DMS114 treated with DMSO at 0.1 percent for 48 hours (cell line): ENCODE measurements at regions not wholly inside any gene's neighbourhood (a gene's known extent, or its start where the extent isn't known, plus 50 kb on each side); places are given as distances from the start of the nearest gene placed in this dataset.

Experiments used
- DNase-seq: peaks from one replicate; lab custom pipeline; 2025; ENCODE audit not compliant: unreplicated experiment; lab: John Stamatoyannopoulos, UW

DNA sequence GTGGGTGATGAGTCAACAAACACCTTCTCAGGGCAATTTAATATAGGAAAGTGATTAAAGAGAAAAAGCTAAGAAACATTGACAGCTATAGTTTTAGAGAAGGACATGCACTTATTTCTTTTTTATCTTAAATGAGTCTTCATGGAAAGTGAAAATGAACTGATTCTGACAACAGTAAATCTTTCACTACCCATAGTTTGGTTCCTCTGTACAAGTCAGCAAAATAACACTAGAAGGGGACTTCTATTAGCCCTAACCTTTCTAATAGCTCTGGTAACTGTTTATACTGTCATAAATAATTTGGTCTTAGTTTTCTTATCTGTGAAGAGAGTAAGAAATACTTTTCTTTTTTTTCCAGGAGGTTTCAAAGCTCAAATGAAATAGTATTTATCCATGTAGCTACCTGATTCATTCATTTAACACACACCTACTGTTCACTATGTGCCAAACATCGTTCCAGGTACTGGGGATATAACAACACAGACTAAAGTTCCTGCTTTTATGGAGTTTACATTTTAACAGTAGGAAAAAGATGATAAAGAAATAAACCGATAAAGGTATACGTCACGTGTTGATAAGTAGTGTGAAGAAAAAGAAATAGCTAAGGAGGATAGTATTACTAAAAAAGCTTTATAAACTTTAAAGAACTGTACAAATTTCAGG, 148.2 kb downstream of the PCSK1 start:
- DNase-seq = no peak

DNA sequence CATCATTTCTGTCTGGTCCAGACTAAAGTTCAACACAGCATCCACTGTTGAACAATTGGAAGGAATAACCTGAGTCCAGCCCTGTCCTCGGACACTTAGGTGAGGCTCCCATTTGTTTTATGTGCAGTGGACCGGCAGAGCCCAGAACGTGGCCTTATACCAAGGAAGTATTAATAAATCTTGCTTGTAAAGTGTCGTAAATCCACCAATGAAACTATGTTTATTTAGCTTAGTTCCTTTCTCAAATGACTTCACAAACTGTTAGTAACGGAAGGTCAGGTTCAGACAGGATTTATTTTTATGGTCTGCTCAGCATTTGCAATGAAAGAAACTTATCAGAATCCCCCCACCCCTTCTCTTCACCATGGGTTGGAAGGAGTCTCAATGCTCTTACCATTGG, 149.5 kb downstream of the PCSK1 start:
- DNase-seq = no peak

DNA sequence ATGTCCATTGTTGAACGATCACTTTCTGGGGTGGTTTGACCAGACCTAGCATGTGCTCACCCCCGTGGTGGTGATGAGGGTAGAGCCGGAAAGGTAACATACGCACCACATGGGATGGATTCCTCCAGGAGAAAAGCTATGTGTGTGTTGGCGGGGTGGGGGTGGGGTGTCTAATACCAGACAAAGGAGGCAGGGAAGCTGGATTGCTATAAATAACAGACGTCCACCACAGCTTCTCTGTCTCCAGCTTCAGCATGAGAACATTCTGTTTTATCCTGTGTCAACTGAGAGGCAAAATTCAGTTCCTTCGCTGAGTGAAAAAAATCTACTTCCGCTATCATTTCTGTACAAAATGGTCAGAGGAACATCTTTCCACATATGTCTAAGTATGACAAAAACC, 151.0 kb downstream of the PCSK1 start:
- DNase-seq = no peak

DNA sequence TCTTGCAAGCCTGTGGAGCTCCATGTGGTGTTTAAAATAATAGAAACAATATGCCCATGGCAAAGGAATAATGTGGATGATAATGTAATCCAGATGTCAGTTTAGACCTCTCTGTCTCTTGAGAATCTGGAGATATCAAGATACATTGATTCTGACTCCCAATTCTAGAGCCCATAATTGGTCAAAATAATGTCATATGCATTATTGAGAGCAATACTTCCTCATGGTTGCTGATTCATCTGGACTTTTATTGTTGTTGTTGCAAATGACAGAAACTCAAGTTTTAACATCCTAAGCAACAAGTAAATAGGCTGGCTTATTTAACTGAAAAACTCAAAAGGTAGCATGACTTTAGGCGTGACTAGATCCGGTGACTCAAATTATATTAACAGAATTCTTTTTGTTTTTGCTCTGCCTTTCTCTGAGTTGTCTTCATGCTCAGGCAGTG, 152.1 kb downstream of the PCSK1 start:
- no peak for DNase-seq

DNA sequence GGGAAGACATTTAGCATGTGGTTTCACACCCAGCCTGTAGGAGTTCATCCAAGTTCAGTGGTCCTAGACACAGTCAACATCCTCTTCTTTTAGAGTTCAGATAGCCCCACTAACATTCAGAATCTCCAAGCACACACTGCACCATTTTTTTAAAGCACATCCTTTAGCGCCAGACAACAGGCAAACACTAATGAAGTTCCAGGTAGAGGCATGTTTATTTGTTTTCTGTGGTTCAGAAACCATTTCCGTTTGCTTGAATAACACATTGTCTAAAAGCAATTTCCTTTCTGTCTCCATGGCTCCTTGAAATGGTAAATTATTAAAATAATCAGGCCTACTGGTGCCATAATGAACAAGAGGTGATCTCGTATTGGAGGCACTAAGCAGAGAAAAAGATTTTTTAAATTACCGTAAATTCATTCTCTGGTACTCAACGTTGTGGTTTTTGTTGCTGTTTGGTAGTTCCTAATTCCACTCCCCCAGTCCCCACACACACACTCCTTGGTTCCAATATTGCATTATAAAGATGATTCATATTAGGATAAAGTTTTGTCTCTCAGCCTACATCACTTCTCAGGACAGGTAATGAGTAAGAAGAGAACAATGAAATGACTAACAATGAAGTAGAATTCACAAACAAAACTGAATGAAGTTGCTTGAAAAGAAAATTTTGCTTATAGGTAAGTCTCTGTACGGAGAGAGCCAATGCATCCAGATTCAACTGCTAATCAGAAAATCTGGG, 153.1 kb downstream of the PCSK1 start:
- no peak for DNase-seq

DNA sequence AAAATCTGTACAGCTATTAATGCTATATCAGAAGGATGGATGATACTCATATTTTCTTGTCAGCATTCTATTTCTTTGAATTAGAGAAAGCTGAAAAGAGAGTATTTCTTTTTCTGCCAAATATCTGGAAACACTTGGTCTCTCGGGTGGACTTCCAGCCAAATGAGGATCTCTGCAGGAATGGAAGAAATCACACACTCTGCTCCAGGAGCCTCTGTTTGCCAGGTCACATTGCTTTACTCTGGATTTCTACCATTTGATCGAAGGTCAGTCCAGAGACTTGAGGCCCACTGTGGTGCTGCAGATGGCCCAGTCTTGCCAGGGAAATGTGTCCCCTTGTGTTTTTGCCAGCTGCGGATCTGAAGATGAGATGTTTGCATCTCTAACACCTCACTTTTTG, 154.1 kb downstream of the PCSK1 start:
- no peak for DNase-seq

DNA sequence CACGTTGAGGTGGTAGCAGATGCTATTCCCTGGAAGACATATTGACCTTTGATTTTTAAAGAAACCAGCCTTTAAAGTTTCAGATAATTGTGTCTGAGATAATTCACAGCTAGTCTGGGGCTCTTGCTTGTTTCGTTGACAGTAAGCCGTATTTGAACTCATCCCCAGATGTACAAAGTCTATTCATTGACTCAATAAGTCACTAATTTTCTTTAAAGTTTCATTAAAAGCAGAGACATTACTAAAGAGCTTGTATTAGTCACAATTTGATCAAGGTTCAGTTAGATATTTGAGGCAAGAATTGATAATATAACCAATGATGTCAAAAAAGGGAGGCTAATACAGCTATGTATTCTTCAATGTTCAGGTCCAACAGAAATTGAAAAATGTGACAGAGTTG, 158.0 kb downstream of the PCSK1 start:
- no peak for DNase-seq

DNA sequence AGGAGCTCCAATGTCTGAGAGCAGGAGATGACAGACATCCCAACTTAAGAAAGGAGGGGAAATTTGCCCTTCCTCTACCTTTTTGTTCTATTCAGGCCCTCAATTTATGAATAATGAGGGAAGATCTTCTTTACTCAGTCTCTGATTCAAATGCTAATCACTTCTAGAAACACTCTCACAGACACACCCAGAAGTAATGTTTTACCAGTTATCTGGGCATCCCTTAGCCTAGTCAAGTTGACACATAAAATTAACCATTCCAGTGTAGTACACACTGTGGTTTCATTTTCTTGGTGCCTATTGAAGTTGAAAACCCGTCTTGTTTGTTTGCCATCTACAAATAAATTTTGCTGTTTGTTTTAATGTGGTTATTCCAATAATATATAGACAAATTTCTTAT, 167.6 kb downstream of the PCSK1 start:
- DNase-seq = no peak

DNA sequence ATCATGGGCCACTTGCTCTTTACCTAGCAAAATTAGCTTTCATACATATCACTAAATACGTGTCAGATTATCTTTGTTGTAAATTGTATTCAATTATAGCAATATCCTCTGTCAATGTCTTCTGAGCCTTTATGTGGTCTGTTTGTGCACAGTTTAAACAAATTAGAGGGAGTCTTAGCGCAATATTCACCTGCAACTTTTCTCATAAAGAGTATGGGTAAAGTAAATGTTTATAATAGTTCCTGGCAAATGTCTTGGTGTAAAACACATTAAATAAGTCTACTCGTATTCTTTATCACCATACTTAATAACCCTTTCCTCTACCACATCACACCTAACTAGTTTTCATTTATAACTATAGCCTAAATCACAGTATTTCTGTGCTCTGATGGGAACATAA, 169.0 kb downstream of the PCSK1 start:
- DNase-seq = no peak

DNA sequence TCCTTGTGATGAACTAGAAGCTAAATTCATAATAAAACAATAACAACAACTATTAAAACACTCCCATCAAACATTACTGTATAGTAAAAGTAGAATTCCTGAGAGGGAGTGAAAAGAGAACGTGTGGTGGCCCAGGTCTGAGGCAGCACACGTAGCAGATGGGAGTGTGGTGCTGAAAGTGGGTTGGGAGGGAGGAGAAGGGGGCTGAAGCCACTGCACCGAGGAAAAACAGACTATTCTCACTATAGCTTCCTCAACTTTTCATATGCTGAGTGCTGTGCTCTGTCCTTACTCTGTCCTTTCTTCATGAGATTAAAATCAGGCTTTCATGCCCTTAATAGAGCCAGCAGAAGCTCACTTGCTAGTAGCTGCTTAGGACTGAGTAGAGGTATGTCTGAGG, 170.9 kb downstream of the PCSK1 start:
- no peak for DNase-seq

DNA sequence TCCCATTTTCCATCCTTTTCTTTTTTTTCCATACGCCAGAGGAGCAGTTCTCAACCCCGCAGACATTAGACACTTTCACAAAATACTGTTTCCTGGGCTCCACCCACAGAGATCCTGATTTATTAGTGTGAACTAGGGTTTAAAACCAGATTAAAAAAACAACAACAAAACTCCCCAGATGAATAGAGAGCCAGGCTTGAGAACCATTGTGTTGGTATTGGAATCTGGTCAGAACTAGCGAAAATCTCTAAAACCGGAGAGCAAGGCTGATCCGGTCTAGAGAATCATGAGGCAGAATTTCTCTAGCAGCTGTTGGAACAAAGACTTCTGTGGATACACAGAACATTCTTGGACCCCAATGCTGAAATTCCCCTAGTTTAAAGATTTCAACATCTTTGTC, 173.0 kb downstream of the PCSK1 start:
- DNase-seq = no peak

DNA sequence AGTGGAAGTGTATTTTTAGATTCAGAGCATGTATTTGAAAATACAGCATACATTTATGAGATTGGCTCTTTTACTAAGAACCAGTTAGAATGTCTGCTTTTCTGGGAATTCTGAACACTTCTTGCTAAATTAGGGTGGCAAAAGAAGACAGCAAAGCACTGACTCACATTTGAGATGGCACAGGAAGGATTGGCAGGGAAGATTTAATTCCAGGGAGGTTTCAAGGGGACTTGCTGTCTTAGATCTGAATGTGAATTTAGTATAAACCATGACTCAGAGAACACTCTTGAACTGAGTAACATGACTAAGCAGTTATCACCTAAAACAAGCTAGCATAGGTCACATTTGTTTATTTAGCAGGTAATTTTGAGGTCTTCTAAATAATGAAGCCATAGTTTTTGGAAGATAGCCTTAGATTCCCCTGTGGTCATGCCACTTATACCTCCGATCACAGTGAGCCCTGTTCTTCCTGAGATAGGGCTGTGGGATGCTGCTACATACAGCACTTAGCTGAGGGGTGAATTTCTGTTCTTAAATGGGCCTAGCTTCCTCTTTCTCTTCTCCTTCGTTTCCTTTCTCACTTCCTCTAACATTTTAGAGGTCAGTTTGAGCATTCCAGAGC, 173.8 kb downstream of the PCSK1 start:
- no peak for DNase-seq

DNA sequence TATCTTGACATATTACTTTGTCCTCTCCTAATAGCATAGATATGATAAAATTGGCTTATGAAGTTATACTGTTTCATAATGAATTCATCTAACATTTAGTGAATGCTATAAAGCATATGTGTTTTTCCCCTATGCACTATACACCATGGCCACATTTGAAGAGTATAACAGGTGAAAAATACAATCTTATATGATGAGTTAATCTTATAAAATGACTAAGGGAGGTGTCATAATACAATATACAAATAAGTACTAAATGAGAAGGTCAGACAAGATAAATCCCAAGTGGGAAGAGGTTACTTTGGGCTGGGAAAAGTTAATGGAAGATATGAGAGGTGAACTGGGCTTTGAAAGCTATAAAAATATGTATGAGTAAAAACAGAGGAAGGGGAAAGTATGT, 174.4 kb downstream of the PCSK1 start:
- no peak for DNase-seq

DNA sequence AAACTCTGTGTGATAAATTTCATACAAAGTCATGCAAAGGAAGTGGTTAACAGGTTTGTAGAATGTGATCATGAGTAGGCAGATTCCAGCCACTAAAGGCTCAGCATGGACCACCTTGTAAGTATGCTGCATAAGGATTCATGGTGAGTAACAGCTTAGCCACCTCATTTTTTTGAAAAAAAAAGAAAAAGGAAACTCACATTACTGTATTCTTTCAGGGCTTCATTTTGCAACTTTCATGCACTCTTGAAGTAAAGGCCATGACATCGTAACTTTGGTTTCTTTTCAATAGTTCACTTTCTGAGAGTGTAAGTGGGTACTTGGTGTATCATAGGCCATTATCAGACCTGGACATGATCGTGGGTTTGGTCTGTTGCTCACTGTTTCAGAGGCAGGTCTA, 175.1 kb downstream of the PCSK1 start:
- DNase-seq = no peak

DNA sequence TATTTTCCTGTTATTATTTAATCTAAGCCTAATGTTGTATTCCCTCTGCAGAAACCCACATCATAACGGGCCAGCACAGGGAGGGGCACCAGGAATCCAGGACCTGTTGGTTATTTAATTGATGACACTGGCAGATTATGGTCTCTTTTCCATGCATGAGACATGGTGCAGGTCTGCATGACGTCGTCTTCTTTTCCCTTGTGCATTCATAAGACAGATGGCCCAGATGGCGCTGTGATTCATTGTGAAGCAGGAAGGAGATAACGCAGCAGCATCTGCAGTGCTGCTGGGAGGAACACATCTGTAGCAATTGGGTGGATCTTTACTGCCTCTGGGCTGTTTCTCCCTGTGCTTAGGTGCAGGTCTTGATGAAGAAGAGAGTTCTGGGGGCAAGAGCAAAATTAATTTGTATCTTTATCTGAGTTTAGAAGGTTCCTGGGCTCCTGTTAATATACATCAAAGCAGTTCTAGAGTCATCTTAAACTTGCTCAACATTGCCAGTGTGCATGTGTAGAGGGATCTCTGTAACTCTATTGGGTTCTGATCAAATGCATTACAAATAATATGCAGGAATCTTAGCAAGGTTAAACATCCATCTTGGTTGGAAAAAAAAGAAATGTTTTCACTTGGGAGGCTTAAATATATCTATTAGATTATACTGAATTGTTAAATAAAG, 176.1 kb downstream of the PCSK1 start:
- DNase-seq = no peak

DNA sequence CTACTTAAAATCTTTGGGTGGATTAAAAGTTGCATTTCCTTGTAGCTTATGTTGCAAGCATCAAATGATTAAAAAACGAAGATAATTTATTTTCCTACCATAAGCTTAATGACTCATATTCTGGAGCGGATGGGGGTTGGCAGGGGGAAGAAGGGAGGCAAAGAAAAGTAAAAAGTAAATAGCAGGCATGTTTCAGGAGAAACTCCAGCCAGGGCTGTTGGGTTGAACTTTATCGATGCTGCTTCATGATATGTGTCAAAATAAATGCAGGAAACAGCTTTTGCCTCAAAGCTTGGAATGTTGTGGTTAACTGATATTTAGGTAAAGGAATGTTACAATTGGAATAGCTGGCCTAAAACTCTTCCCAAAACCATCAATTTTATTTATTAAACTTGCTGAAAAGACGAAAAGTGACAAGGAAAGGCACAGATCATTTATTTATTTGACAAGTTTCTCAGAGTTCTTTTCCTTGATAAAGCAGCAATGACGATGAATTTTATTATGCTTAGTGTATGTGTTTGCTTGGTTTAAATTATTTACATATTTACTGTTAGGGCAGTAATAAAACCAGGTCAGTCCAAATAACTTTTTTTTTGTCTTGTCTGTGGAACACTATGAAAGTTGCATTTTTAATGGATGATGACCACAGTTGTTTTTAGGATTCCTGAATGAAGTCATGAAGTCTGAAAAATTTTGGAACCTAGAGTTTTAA, 177.9 kb downstream of the PCSK1 start:
- DNase-seq = no peak

DNA sequence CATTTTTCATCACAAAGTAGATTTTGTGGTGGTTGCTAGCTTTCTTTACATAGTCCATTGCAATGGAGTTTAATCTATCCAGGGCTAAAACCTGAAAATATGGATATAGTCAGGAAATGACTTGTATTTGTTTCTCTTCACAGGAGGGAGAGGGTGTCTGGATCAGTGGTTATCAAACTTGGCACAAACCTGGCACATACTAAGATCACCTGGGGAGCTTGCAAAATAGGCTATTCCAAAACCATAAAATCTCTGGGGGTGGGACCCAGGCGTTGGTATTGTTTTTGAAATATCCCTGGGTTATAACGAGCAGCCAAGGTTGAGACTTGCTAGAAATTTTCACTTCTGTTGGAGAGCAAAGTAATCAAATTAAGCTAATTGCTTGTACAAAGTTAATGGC, 179.9 kb downstream of the PCSK1 start:
- no peak for DNase-seq

DNA sequence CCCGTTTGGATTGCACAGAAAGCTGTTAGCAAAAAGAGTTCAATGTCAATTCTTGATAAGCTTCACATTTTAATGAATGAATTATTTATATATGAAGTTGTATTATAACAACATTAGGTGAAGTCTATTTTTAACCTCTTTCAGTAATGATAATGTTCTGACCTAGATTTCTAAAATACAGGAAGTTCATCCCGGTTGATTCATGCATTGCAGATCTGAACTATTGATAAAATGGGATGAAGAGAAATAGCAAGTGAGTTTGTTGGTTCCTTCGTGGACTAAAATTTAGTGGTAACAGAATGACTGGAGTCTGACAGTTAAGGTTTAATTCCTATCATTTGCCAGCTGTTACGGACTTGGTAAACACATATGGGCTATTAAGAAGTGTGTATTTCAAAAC, 180.5 kb downstream of the PCSK1 start:
- DNase-seq = no peak

DNA sequence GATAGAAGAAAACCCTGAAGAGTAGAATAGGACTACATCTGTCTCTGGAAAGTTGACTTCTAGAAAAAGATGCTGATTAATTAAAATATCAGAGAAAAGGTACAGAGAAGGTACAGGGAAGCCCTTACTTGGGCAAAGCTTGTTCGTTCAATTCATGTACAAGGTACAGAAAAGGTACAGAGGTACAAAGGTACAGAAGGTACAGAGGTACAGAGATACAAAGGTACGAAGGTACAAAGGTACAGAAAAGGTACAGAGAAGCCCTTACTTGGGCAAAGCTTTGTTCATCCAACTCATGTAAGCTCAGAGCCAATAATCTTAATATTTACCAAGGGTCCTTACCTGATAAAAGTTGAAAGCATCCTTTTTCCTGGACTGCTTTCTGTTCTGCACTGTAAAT, 182.3 kb downstream of the PCSK1 start:
- no peak for DNase-seq

DNA sequence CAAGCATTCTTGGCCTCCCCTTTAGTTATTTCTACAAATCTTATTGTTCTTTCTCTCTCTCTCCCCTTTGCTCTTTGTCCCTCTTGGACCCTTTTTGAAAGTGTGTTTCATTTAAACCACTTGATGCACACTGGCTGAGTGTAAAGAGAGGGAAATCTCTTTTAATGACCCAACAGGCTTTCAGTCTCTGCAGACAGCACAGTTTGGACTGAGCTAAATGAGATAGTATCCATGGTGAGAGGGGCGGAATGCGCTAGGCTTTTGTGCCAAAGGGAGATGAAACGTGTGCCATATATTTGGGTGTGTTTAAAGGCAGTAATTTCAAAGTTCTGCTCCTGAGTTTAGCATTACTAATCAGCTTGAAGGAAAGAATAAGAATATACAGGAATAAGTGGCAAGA, 184.9 kb downstream of the PCSK1 start:
- DNase-seq = no peak

DNA sequence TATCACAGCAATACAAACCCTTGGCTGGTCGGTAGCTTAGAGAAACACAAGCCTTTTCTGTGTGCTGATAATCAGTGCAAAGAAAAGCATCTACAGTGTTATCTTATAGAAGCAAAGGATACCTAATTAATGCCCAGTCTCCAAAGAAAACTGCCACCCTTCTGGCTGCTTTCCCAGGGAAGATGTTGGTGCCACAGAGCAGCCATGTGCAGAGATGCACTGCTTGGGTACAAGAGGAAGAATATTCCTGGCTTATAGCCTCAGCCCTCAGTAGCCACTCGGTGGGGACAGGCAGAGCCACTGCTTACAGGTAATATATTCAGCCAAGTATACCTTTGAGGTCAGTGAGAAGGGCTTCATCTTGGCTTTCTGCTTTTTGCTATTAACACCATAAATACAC, 185.3 kb downstream of the PCSK1 start:
- DNase-seq = no peak
